Gastrocnemius medialis (tissue), 4 donors: ENCODE measurements at regions not wholly inside any gene's neighbourhood (a gene's known extent, or its start where the extent isn't known, plus 50 kb on each side); places are given as distances from the start of the nearest gene placed in this dataset.
A peak's percentile ranks its signal among the peaks of the same experiment; 100 is the strongest.

Experiments used
- ATAC-seq, 2 donors: fragments of 150-250 bp; one replicate each; pipeline ENCODE4 v1.9.1; 2016
- DNase-seq, 2 donors: peaks; one replicate each; pipeline ENCODE4 v3.0.0-alpha.2; 2019
- H3K27ac ChIP-seq, 4 donors: fragments of 200-600 bp; sonication (generic); 1 replicate in 1 of 4; 2 replicates in 3 of 4; pipeline ENCODE4 v1.5.1; 2016 to 2018; ENCODE audit warnings: mild to moderate bottlenecking in 2 of 4, moderate library complexity in 1 of 4
- H3K27me3 ChIP-seq, 3 donors: fragments of 200-600 bp; sonication (generic) in 2 of 3; 1 replicate in 1 of 3; 2 replicates in 2 of 3; pipeline versions ENCODE4 v1.5.1 to v1.6.0; 2016 to 2019; ENCODE audit warnings: mild to moderate bottlenecking in 1 of 3, moderate library complexity in 1 of 3
- H3K36me3 ChIP-seq, 2 donors: fragments of 200-600 bp; sonication (generic) in 1 of 2; one replicate each; pipeline ENCODE4 v1.5.1; 2017 to 2018
- H3K4me1 ChIP-seq, 2 donors: fragments of 200-600 bp; sonication (generic) in 1 of 2; one replicate each; pipeline ENCODE4 v1.5.1; 2016 to 2017; ENCODE audit warnings: mild to moderate bottlenecking in 2 of 2
- H3K4me3 ChIP-seq, 4 donors: fragments of 200-600 bp; sonication (generic) in 3 of 4; 1 replicate in 1 of 4; 2 replicates in 3 of 4; pipeline ENCODE4 v1.5.1; 2016 to 2019; ENCODE audit warnings: mild to moderate bottlenecking in 2 of 4
- H3K9me3 ChIP-seq, 3 donors: fragments of 200-600 bp; sonication (generic) in 2 of 3; 1 replicate in 1 of 3; 2 replicates in 2 of 3; pipeline ENCODE4 v1.5.1; 2016 to 2019
- CTCF ChIP-seq, 5 experiments: fragments of 450-650 bp in 3 of 5; fragments of 200-600 bp in 2 of 5; sonication (generic) in 2 of 5; IDR thresholded peaks in 4 of 5; conservative IDR thresholded peaks in 1 of 5; 1 replicate in 4 of 5; 2 replicates in 1 of 5; pipeline ENCODE4 v1.5.1; 2016 to 2019; ENCODE audit warnings: antibody characterized with exemption in 5 of 5, mild to moderate bottlenecking in 3 of 5, moderate library complexity in 3 of 5
- POLR2A ChIP-seq, 2 donors: fragments of 450-650 bp; IDR thresholded peaks; one replicate each; pipeline ENCODE4 v1.6.1; 2017; ENCODE audit warnings: antibody characterized with exemption in 2 of 2, mild to moderate bottlenecking in 2 of 2, moderate library complexity in 2 of 2
- in situ Hi-C, 4 donors: fragments of 200-750 bp; cut with MboI; loops; one replicate each; pipeline versions ENCODE4 v1.15.0 to v1.8.0; 2017; ENCODE audit warnings: low sequenced_read_pairs in 4 of 4
- intact Hi-C: fragments of 100-400 bp; cut with DNase I; formaldehyde crosslinking; loops from one replicate; pipeline ENCODE4 v1.15.1; 2023; ENCODE audit warnings: low total_unique reads

GRCh38 chr1:218123968-218124367 lies 161.1 kb upstream of the RRP15 start:
- no peak for ATAC-seq
- Histone ChIP-seq H3K27ac (no peak overlapping the region), H3K36me3 (no peaks in the 10 kb centered on the region), H3K4me1 (no peaks in the 10 kb centered on the region), H3K4me3 (no peak overlapping the region), H3K27me3 (no peaks in the 10 kb centered on the region), H3K9me3 (no peaks in the 10 kb centered on the region)
- in situ Hi-C loops (no loop called here), intact Hi-C loops (no loop called here)
- no peak for DNase-seq
- TF ChIP-seq CTCF (IDR thresholded peaks at IDR 0.05 in 4 of 5, conservative IDR thresholded peaks at IDR 0.05 in 1 of 5) = no peak

GRCh38 chr1:218135371-218135770 lies 149.7 kb upstream of the RRP15 start:
- Histone ChIP-seq H3K27ac (no peak overlapping the region), H3K4me3 (no peak overlapping the region), H3K36me3 (no peaks in the 10 kb centered on the region), H3K27me3 (no peaks in the 10 kb centered on the region), H3K4me1 (no peaks in the 10 kb centered on the region), H3K9me3 (no peaks in the 10 kb centered on the region)
- in situ Hi-C loops (no loop called here), intact Hi-C loops (no loop called here)
- ATAC-seq (no peak), DNase-seq (peak in 1 of 2 donors; percentile 13)
- TF ChIP-seq POLR2A (IDR thresholded peaks at IDR 0.05) (no peak), CTCF (IDR thresholded peaks at IDR 0.05 in 4 of 5, conservative IDR thresholded peaks at IDR 0.05 in 1 of 5) (no peak)

- intact Hi-C loops (no loop called here), in situ Hi-C loops (no loop called here)
- H3K4me1 ChIP-seq = no peaks in the 10 kb centered on the region
- no peak overlapping the region for H3K27ac ChIP-seq
- TF ChIP-seq CTCF (IDR thresholded peaks at IDR 0.05 in 4 of 5, conservative IDR thresholded peaks at IDR 0.05 in 1 of 5) = no peak
- no peak for TF ChIP-seq POLR2A (IDR thresholded peaks at IDR 0.05)
- no peak for ATAC-seq
- H3K27me3 ChIP-seq = no peaks in the 10 kb centered on the region
- no peaks in the 10 kb centered on the region for H3K36me3 ChIP-seq
- no peak overlapping the region for H3K4me3 ChIP-seq
- DNase-seq = no peak
- H3K9me3 ChIP-seq = no peaks in the 10 kb centered on the region
Observed at GRCh38 chr1:218139761-218140160, 145.3 kb upstream of the RRP15 start.

- TF ChIP-seq CTCF (IDR thresholded peaks at IDR 0.05 in 4 of 5, conservative IDR thresholded peaks at IDR 0.05 in 1 of 5) (no peak), POLR2A (IDR thresholded peaks at IDR 0.05) (no peak)
- no peak for DNase-seq
- Histone ChIP-seq H3K27ac (no peak overlapping the region), H3K27me3 (peaks cover 1 to 24% (median 6%) of the 10 kb centered on the region in 3 donors), H3K4me3 (no peak overlapping the region), H3K9me3 (no peaks in the 10 kb centered on the region), H3K4me1 (no peaks in the 10 kb centered on the region), H3K36me3 (no peaks in the 10 kb centered on the region)
- intact Hi-C loops (no loop called here), in situ Hi-C loops (no loop called here)
- no peak for ATAC-seq
Observed at GRCh38 chr1:218156595-218156994, 128.5 kb upstream of the RRP15 start.

- intact Hi-C loops (no loop called here), in situ Hi-C loops (no loop called here)
- Histone ChIP-seq H3K27me3 (peaks cover 58 to 70% (median 63%) of the 10 kb centered on the region in 3 donors), H3K4me1 (peaks cover 7 to 10% of the 10 kb centered on the region in 2 donors), H3K27ac (no peak overlapping the region), H3K9me3 (no peaks in the 10 kb centered on the region), H3K36me3 (no peaks in the 10 kb centered on the region), H3K4me3 (peak overlapping the region in 1 of 4 donors; percentile 56)
- DNase-seq = no peak
- ATAC-seq = no peak
- TF ChIP-seq CTCF (IDR thresholded peaks at IDR 0.05 in 4 of 5, conservative IDR thresholded peaks at IDR 0.05 in 1 of 5) (no peak), POLR2A (IDR thresholded peaks at IDR 0.05) (no peak)
Observed at GRCh38 chr1:218163371-218163770, 121.7 kb upstream of the RRP15 start.
